Caco-2 (cell line): ENCODE measurements at regions not wholly inside any gene's neighbourhood (a gene's known extent, or its start where the extent isn't known, plus 50 kb on each side); places are given as distances from the start of the nearest gene placed in this dataset.

ENCODE experiments used
- BruUV-seq: library from RNA; stranded (reverse); fragments of 400-500 nt; replicated peaks from 2 replicates; lab custom pipeline; 2021; lab: Mats Ljungman, UMichigan
- CTCF ChIA-PET: fragments of 300-600 bp; sonication (Branson Sonifier 250); formaldehyde crosslinking; loops from one replicate; lab custom pipeline; 2022; ENCODE audit warnings: antibody characterized with exemption; lab: Charles Lee
- POLR2A ChIA-PET: fragments of 300-600 bp; sonication (Branson Sonifier 250); formaldehyde crosslinking; loops from one replicate; lab custom pipeline; 2022; ENCODE audit warnings: antibody characterized with exemption; lab: Charles Lee
- DNase-seq, 2 experiments: peaks; one replicate each; pipeline versions ENCODE4 v3.0.0 to v3.0.0-alpha.2; 2020 to 2022
- H3K27me3 ChIP-seq: replicated peaks from 2 replicates; pipeline ENCODE4 v1.6.0; 2011; ENCODE audit warnings: low read length; ENCODE audit not compliant: control insufficient read depth, insufficient read depth
- H3K36me3 ChIP-seq: 2 replicates; pipeline ENCODE4 v1.5.1; 2011; ENCODE audit warnings: low read length; ENCODE audit not compliant: control insufficient read depth, insufficient read depth
- H3K4me1 ChIP-seq: fragments of 250-450 bp; sonication (Bioruptor Pico); 2 replicates; pipeline ENCODE4 v1.5.1; 2020; ENCODE audit warnings: mild to moderate bottlenecking
- H3K4me3 ChIP-seq: 2 replicates; pipeline ENCODE4 v1.5.1; 2011; ENCODE audit warnings: low read depth, mild to moderate bottlenecking, control low read depth, low read length
- H3K9me3 ChIP-seq: fragments of 250-450 bp; sonication (Bioruptor Pico); 2 replicates; pipeline ENCODE4 v1.5.1; 2020; ENCODE audit warnings: mild to moderate bottlenecking, moderate library complexity
- H3K27ac Mint-ChIP-seq: one replicate; pipeline ENCODE4 v1.8.0; 2022; ENCODE audit warnings: mixed read lengths; ENCODE audit not compliant: unreplicated experiment
- H3K27me3 Mint-ChIP-seq: one replicate; pipeline ENCODE4 v1.8.0; 2022; ENCODE audit warnings: mixed read lengths; ENCODE audit not compliant: insufficient read depth, unreplicated experiment
- H3K36me3 Mint-ChIP-seq: one replicate; pipeline ENCODE4 v1.8.0; 2022; ENCODE audit warnings: mild to moderate bottlenecking, mixed read lengths; ENCODE audit not compliant: insufficient read depth, unreplicated experiment
- H3K4me1 Mint-ChIP-seq: one replicate; pipeline ENCODE4 v1.8.0; 2022; ENCODE audit warnings: low read depth, mixed read lengths; ENCODE audit not compliant: unreplicated experiment
- H3K4me3 Mint-ChIP-seq: one replicate; pipeline ENCODE4 v1.8.0; 2022; ENCODE audit warnings: mild to moderate bottlenecking, moderate library complexity, mixed read lengths; ENCODE audit not compliant: unreplicated experiment
- H3K9me3 Mint-ChIP-seq: one replicate; pipeline ENCODE4 v1.8.0; 2022; ENCODE audit warnings: mixed read lengths; ENCODE audit not compliant: unreplicated experiment
- CTCF ChIP-seq, 2 experiments: fragments of 200-600 bp in 1 of 2; IDR thresholded peaks; 1 replicate in 1 of 2; 2 replicates in 1 of 2; pipeline versions ENCODE4 v1.5.1 to v1.8.0; 2011 to 2022; ENCODE audit warnings: antibody characterized with exemption in 1 of 2, control low read depth in 1 of 2, inconsistent platforms in 1 of 2, low read depth in 1 of 2, low read length in 1 of 2, mild to moderate bottlenecking in 1 of 2, moderate library complexity in 1 of 2; ENCODE audit not compliant: insufficient read depth in 1 of 2, severe bottlenecking in 1 of 2, unreplicated experiment in 1 of 2
- intact Hi-C: fragments of 100-400 bp; cut with micrococcal nuclease; formaldehyde crosslinking; loops from one replicate; pipeline ENCODE4 v1.10.0; 2022; ENCODE audit not compliant: unreplicated experiment

- Histone ChIP-seq H3K27me3 (no peaks in the 10 kb centered on the region), H3K4me3 (no peak overlapping the region), H3K9me3 (peaks cover 5% of the 10 kb centered on the region; the same call in 1 of the 2 replicates), H3K4me1 (no peaks in the 10 kb centered on the region), H3K36me3 (no peaks in the 10 kb centered on the region)
- Mint-ChIP-seq H3K4me3 (no peak overlapping the region), H3K36me3 (no peaks in the 10 kb centered on the region), H3K4me1 (no peaks in the 10 kb centered on the region), H3K9me3 (no peaks in the 10 kb centered on the region), H3K27ac (no peak overlapping the region), H3K27me3 (no peaks in the 10 kb centered on the region)
- ChIA-PET POLR2A (no interaction called here), CTCF (no interaction called here)
- DNase-seq = no peak
- TF ChIP-seq CTCF (IDR thresholded peaks at IDR 0.05; ENCODE audit: insufficient read depth in 1 of 2, low read depth in 1 of 2, low read length in 1 of 2, severe bottlenecking in 1 of 2, unreplicated experiment in 1 of 2) = no peak
- intact Hi-C loops = no loop called here
- BruUV-seq = no TSS peak
Measured at GRCh38 chr2:184530959-184531358, 67.4 kb upstream of the ZNF804A start.

GRCh38 chr2:184532551-184532950 is 65.8 kb upstream of the ZNF804A start:
- no peaks in the 10 kb centered on the region for H3K36me3 ChIP-seq
- Mint-ChIP-seq H3K27me3 (no peaks in the 10 kb centered on the region), H3K36me3 (no peaks in the 10 kb centered on the region), H3K9me3 (no peaks in the 10 kb centered on the region), H3K4me3 (no peak overlapping the region), H3K27ac (no peak overlapping the region), H3K4me1 (no peaks in the 10 kb centered on the region)
- TF ChIP-seq CTCF (IDR thresholded peaks at IDR 0.05; ENCODE audit: insufficient read depth in 1 of 2, low read depth in 1 of 2, low read length in 1 of 2, severe bottlenecking in 1 of 2, unreplicated experiment in 1 of 2) = no peak
- no peak overlapping the region for H3K4me3 ChIP-seq
- no TSS peak for BruUV-seq
- no peak for DNase-seq
- intact Hi-C loops = no loop called here
- H3K27me3 ChIP-seq = no peaks in the 10 kb centered on the region
- no peaks in the 10 kb centered on the region for H3K4me1 ChIP-seq
- peaks cover 3% of the 10 kb centered on the region; the same call in 1 of the 2 replicates for H3K9me3 ChIP-seq
- CTCF ChIA-PET = no interaction called here
- POLR2A ChIA-PET = no interaction called here

GRCh38 chr2:184534986-184535385 is 63.3 kb upstream of the ZNF804A start:
- Mint-ChIP-seq H3K9me3 (no peaks in the 10 kb centered on the region), H3K27ac (no peak overlapping the region), H3K36me3 (no peaks in the 10 kb centered on the region), H3K27me3 (no peaks in the 10 kb centered on the region), H3K4me1 (no peaks in the 10 kb centered on the region), H3K4me3 (no peak overlapping the region)
- ChIA-PET CTCF (no interaction called here), POLR2A (no interaction called here)
- no peak for DNase-seq
- Histone ChIP-seq H3K27me3 (no peaks in the 10 kb centered on the region), H3K9me3 (no peaks in the 10 kb centered on the region), H3K36me3 (no peaks in the 10 kb centered on the region), H3K4me3 (no peak overlapping the region), H3K4me1 (no peaks in the 10 kb centered on the region)
- no TSS peak for BruUV-seq
- intact Hi-C loops = no loop called here
- no peak for TF ChIP-seq CTCF (IDR thresholded peaks at IDR 0.05; ENCODE audit: insufficient read depth in 1 of 2, low read depth in 1 of 2, low read length in 1 of 2, severe bottlenecking in 1 of 2, unreplicated experiment in 1 of 2)
